GM10266 (cell line): ENCODE measurements at regions not wholly inside any gene's neighbourhood (a gene's known extent, or its start where the extent isn't known, plus 50 kb on each side); places are given as distances from the start of the nearest gene placed in this dataset.

Experiments
- DNase-seq: peaks from one replicate; pipeline ENCODE4 v3.0.0; 2012; ENCODE audit errors: extremely low spot score
- TF ChIP-seq, protein P1 (sequence below): IDR thresholded peaks from 2 replicates; pipeline ENCODE4 v1.5.1; 2012; ENCODE audit warnings: mild to moderate bottlenecking, low read depth; ENCODE audit not compliant: control insufficient read depth, insufficient read depth; ENCODE audit errors: missing control alignments

DNA sequence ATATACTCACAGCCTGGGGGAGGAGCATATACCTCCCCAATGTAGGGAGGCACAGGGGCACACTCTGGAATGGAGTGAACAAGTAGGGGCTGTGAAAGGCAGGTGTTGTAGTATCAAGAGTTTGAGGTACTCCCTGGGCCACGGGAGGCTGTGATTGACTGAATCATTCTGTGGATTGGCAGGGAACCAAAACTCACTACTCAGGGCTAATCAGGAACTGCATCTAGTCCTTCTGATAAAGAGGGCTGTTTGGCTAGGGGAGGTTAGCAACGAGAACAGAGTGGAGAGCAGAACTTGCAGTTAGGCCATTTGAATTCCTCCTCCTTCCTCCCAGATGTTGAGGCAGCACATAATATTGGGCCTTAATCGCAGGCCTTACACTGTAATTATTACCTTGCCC, 369.2 kb upstream of the MPDZ start:
- DNase-seq = no peak
- TF ChIP-seq, protein P1, sequence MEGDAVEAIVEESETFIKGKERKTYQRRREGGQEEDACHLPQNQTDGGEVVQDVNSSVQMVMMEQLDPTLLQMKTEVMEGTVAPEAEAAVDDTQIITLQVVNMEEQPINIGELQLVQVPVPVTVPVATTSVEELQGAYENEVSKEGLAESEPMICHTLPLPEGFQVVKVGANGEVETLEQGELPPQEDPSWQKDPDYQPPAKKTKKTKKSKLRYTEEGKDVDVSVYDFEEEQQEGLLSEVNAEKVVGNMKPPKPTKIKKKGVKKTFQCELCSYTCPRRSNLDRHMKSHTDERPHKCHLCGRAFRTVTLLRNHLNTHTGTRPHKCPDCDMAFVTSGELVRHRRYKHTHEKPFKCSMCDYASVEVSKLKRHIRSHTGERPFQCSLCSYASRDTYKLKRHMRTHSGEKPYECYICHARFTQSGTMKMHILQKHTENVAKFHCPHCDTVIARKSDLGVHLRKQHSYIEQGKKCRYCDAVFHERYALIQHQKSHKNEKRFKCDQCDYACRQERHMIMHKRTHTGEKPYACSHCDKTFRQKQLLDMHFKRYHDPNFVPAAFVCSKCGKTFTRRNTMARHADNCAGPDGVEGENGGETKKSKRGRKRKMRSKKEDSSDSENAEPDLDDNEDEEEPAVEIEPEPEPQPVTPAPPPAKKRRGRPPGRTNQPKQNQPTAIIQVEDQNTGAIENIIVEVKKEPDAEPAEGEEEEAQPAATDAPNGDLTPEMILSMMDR = no peak

DNA sequence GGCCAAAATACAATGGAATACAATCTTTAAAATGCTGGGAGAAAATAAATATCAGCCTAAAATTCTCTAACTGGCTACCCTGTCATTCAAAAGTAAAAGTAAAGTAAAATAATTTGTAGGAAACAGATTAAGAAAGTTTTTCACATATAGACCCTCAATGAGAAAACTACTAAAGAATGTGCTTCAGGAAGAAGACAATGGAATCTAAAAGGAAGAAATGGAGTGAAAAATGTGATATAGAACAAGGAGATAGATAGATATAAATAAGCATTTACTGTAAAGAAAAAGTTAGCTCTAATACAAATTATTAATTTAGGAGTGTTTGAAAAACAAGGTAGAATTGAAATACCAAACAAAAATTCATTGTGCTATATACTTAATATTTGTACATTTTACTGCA, 368.6 kb upstream of the MPDZ start:
- TF ChIP-seq, protein P1 = no peak
- no peak for DNase-seq

DNA sequence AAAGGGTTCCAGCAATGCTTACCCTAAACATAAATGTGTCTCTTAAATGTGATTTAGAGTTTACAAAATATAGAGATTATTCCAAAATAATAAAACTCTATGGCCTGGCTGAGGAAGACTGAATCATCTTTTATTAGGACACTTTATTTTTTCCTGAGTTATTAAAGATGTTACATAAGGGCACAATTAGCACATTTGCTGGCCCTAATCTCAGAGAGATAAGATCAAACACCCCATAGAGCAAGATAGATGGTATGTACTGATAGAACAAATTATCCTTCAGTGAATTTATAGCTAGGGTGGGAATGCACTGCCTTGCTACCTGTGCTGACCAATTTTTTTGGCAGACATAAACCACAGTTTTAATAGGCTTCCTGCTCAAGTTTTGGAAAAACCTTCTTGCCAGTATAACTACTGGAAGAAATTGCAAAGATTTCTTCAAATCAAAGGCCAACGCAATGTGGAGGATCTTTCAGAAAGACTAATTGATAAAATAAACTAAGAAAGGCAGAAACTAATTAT, 367.1 kb upstream of the MPDZ start:
- TF ChIP-seq, protein P1 = no peak
- no peak for DNase-seq

DNA sequence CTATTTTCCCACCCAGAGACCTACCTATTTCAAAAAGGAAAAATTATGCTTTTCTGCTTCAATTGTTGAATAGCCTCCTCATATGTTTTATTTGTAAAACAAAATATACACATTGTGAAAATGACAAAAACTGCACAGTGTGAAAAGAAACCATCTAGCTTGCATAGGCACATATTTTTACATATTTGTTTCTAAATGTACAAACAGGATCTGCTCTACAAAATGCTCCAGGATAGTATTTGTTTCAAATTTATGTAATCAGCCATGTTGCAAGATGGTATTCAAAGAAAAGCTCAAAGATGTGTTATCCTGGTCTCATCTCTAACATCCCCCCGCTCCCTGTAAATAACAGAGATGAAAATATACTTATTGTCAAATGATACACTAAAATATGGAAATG, 366.1 kb upstream of the MPDZ start:
- DNase-seq = no peak
- TF ChIP-seq, protein P1 = no peak

DNA sequence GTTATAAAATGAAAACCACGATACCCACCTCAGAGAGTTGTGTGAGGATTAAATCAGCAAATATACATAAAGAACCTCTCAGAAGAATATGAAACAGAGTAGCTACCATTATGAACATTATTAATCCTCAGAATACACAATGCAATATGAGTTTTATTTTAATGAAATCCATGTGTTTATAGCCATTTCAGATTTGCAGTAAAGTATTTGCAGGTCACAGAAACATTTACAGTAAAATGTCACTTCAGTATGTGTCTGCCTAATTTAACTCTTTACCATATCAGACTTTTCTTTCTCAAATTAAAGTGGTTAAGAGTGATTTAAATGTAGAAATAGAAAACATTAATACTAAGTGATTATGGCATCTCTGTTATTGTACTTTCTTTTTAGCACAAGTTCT, 365.2 kb upstream of the MPDZ start:
- DNase-seq = no peak
- TF ChIP-seq, protein P1 = no peak

DNA sequence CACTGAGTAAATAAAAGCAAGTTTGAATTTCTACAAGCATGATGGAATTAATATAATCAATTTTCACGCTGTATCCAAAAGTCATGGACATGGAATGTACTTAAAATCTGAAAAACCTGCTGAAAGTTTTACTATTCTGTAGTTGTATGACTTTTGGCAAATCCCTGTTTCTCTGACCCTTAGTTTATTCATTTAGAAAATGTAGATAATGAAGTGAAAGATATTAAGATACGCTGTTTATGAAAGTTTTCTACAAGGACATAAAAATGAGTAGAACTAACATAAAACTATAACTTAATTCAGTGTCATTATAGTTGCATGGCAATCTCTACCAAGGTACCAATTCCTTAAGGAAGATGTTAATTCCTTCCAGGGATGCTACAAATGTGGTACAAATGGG, 363.2 kb upstream of the MPDZ start:
- TF ChIP-seq, protein P1 = no peak
- no peak for DNase-seq

DNA sequence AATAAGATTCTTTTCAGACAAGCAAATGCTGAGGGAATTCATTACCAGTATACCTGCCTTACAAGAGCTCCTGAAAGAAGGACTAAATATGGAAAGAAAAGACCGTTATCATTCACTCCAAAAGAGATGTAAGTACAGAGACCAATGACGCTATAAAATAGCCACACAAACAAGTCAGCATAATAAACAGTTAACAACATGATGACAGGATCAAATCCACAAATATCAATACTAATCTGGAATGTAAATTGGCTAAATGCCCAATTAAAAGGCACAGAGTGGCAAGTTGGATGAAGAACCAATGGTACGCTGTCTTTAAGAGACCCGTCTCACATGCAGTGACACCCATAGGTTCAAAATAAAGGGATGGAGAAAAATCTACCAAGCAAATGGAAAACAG, 349.6 kb upstream of the MPDZ start:
- TF ChIP-seq, protein P1 = no peak
- no peak for DNase-seq

DNA sequence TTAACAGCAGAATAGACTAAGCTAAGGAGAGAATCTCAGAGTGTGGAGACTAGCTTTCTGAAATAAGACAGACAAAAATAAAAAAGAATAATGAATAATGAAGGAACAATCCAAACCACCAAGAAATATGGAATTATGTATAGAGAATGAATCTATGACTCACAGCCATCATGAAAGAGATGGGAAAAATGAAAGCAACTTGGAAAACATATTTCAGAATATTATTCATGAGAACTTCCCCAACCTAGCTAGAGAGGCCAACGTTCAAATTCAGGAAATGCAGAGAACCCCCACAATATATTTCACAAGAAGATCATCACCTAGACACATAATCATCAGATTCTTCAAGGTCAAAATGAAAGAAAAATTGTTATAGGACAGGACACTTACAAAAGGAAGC, 349.0 kb upstream of the MPDZ start:
- no peak for DNase-seq
- TF ChIP-seq, protein P1 = no peak
